ENCODE measurements at regions not wholly inside any gene's neighbourhood (a gene's known extent, or its start where the extent isn't known, plus 50 kb on each side); places are given as distances from the start of the nearest gene placed in this dataset.

GRCh38 chr4:156223985-156224384, 270.3 kb upstream of the CTSO start:
- TF ChIP-seq, protein P1, sequence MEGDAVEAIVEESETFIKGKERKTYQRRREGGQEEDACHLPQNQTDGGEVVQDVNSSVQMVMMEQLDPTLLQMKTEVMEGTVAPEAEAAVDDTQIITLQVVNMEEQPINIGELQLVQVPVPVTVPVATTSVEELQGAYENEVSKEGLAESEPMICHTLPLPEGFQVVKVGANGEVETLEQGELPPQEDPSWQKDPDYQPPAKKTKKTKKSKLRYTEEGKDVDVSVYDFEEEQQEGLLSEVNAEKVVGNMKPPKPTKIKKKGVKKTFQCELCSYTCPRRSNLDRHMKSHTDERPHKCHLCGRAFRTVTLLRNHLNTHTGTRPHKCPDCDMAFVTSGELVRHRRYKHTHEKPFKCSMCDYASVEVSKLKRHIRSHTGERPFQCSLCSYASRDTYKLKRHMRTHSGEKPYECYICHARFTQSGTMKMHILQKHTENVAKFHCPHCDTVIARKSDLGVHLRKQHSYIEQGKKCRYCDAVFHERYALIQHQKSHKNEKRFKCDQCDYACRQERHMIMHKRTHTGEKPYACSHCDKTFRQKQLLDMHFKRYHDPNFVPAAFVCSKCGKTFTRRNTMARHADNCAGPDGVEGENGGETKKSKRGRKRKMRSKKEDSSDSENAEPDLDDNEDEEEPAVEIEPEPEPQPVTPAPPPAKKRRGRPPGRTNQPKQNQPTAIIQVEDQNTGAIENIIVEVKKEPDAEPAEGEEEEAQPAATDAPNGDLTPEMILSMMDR (IDR thresholded peaks at IDR 0.05) = no peak
- TF ChIP-seq POLR2A (IDR thresholded peaks at IDR 0.05) = no peak
- TF ChIP-seq POLR2AphosphoS5 (IDR thresholded peaks at IDR 0.05) = no peak

Data from gastroesophageal sphincter (tissue), 3 donors.